ENCODE measurements at regions not wholly inside any gene's neighbourhood (a gene's known extent, or its start where the extent isn't known, plus 50 kb on each side); places are given as distances from the start of the nearest gene placed in this dataset.
"Not testable (repeated sequence)": the region's sequence is repeated elsewhere in the genome, so short reads cannot be mapped to it uniquely, and the experiment has no call there.

- DNase-seq (ENCODE audit: low spot score), result no peak
Measured at GRCh38 chr10:111267673-111268072, 190.8 kb downstream of the ADRA2A start.

- DNase-seq (ENCODE audit: low spot score), result no peak
Measured at GRCh38 chr10:111273235-111273634, 196.4 kb downstream of the ADRA2A start.

GRCh38 chr10:111273635-111274034 lies 196.8 kb downstream of the ADRA2A start:
- DNase-seq (ENCODE audit: low spot score), result no peak

- no peak for DNase-seq (ENCODE audit: low spot score)
Measured at GRCh38 chr10:111275091-111275490, 198.3 kb downstream of the ADRA2A start.

GRCh38 chr10:111277661-111278060 lies 200.8 kb downstream of the ADRA2A start:
- DNase-seq (ENCODE audit: low spot score), result no peak

GRCh38 chr10:111278266-111278665 lies 201.4 kb downstream of the ADRA2A start:
- no peak for DNase-seq (ENCODE audit: low spot score)

GRCh38 chr10:111281516-111281915 lies 204.7 kb downstream of the ADRA2A start:
- DNase-seq (ENCODE audit: low spot score), result peak; percentile 7

GRCh38 chr10:111289461-111289860 lies 212.6 kb downstream of the ADRA2A start:
- no peak for DNase-seq (ENCODE audit: low spot score)

GRCh38 chr10:111290649-111291048 lies 213.8 kb downstream of the ADRA2A start:
- no peak for DNase-seq (ENCODE audit: low spot score)

- DNase-seq (ENCODE audit: low spot score), result no peak
Measured at GRCh38 chr10:111295788-111296187, 219.0 kb downstream of the ADRA2A start.

- DNase-seq (ENCODE audit: low spot score), result peak; percentile 18
Measured at GRCh38 chr10:111297351-111297848, 220.6 kb downstream of the ADRA2A start.

- DNase-seq (ENCODE audit: low spot score), result no peak
Measured at GRCh38 chr10:111298031-111298430, 221.2 kb downstream of the ADRA2A start.

- DNase-seq (ENCODE audit: low spot score), result no peak
Measured at GRCh38 chr10:111299037-111299436, 222.2 kb downstream of the ADRA2A start.

- DNase-seq (ENCODE audit: low spot score), result peak; percentile 68
Measured at GRCh38 chr10:111303887-111304286, 227.1 kb downstream of the ADRA2A start.

- DNase-seq (ENCODE audit: low spot score), result peak; percentile 11
Measured at GRCh38 chr10:111316722-111317212, 239.9 kb downstream of the ADRA2A start.

- DNase-seq (ENCODE audit: low spot score), result no peak
Measured at GRCh38 chr10:111319866-111320265, 243.0 kb downstream of the ADRA2A start.

GRCh38 chr10:111323389-111323966 lies 246.6 kb downstream of the ADRA2A start:
- DNase-seq (ENCODE audit: low spot score), result peak; percentile 37

- DNase-seq (ENCODE audit: low spot score), result not testable (repeated sequence)
Measured at GRCh38 chr10:111332174-111332573, 255.3 kb downstream of the ADRA2A start.

- DNase-seq (ENCODE audit: low spot score), result no peak
Measured at GRCh38 chr10:111335826-111336225, 259.0 kb downstream of the ADRA2A start.

GRCh38 chr10:111338035-111338434 lies 261.2 kb downstream of the ADRA2A start:
- DNase-seq (ENCODE audit: low spot score), result no peak

- DNase-seq (ENCODE audit: low spot score), result no peak
Measured at GRCh38 chr10:111338805-111339204, 262.0 kb downstream of the ADRA2A start.

GRCh38 chr10:111344804-111345203 lies 268.0 kb downstream of the ADRA2A start:
- DNase-seq (ENCODE audit: low spot score), result peak; percentile 23

GRCh38 chr10:111347386-111348013 lies 270.7 kb downstream of the ADRA2A start:
- DNase-seq (ENCODE audit: low spot score), result no peak

- no peak for DNase-seq (ENCODE audit: low spot score)
Measured at GRCh38 chr10:111348076-111348475, 271.2 kb downstream of the ADRA2A start.
